ENCODE measurements at regions not wholly inside any gene's neighbourhood (a gene's known extent, or its start where the extent isn't known, plus 50 kb on each side); places are given as distances from the start of the nearest gene placed in this dataset.

DNA sequence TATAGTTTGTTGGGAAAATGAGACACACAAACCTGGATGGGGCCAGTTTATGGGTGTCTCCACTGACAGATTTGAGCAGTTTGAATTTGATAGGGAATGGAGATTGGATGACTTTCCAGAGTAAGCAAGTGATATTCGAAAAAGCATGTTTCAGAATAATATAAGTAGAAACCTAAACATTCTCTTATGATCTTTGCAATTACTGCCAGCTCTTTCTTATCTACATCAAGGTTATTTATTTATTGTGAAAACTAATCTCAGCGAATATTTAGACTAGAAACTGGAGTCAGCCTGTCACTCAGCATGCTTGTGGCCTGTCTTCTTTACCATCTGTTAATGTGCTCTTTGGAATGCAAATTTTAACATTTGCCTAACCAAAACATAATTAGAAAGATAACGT, 57.8 kb upstream of the SPPL2A start:
- Mint-ChIP-seq H3K9me3 (no peaks in the 10 kb centered on the region), H3K4me3 (no peak overlapping the region), H3K27me3 (ENCODE audit: low read depth) (no peaks in the 10 kb centered on the region), H3K27ac (no peak overlapping the region), H3K4me1 (peaks cover 5% of the 10 kb centered on the region), H3K36me3 (ENCODE audit: low read depth) (no peaks in the 10 kb centered on the region)
- TF ChIP-seq, protein P1, sequence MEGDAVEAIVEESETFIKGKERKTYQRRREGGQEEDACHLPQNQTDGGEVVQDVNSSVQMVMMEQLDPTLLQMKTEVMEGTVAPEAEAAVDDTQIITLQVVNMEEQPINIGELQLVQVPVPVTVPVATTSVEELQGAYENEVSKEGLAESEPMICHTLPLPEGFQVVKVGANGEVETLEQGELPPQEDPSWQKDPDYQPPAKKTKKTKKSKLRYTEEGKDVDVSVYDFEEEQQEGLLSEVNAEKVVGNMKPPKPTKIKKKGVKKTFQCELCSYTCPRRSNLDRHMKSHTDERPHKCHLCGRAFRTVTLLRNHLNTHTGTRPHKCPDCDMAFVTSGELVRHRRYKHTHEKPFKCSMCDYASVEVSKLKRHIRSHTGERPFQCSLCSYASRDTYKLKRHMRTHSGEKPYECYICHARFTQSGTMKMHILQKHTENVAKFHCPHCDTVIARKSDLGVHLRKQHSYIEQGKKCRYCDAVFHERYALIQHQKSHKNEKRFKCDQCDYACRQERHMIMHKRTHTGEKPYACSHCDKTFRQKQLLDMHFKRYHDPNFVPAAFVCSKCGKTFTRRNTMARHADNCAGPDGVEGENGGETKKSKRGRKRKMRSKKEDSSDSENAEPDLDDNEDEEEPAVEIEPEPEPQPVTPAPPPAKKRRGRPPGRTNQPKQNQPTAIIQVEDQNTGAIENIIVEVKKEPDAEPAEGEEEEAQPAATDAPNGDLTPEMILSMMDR (IDR thresholded peaks at IDR 0.05; ENCODE audit: unreplicated experiment in 3 of 3), result no peak

DNA sequence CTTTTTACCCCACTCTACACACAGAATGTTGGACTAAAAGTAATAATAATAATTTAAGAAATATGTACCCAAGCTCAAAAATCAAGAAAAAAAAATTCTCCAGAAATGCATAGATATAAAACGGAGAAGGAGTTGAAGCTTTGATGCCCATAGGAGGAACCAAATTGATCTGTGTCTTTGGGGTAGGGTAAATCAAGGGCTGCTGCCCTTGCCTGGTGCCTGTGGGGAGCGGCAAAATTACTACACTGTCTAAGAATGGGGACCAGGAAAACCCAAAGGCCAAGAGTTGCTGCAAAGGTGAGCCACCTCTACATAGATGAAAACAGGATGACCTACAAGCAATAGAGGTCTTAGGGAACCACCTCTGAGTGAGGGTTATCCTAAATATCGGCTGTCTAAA, 56.0 kb upstream of the SPPL2A start:
- no peak overlapping the region for H3K27ac Mint-ChIP-seq
- no peaks in the 10 kb centered on the region for H3K9me3 Mint-ChIP-seq
- H3K4me1 Mint-ChIP-seq, result peaks cover 5% of the 10 kb centered on the region
- TF ChIP-seq, protein P1 (IDR thresholded peaks at IDR 0.05; ENCODE audit: unreplicated experiment in 3 of 3), result no peak
- H3K36me3 Mint-ChIP-seq (ENCODE audit: low read depth), result no peaks in the 10 kb centered on the region
- no peaks in the 10 kb centered on the region for H3K27me3 Mint-ChIP-seq (ENCODE audit: low read depth)
- H3K4me3 Mint-ChIP-seq, result no peak overlapping the region

DNA sequence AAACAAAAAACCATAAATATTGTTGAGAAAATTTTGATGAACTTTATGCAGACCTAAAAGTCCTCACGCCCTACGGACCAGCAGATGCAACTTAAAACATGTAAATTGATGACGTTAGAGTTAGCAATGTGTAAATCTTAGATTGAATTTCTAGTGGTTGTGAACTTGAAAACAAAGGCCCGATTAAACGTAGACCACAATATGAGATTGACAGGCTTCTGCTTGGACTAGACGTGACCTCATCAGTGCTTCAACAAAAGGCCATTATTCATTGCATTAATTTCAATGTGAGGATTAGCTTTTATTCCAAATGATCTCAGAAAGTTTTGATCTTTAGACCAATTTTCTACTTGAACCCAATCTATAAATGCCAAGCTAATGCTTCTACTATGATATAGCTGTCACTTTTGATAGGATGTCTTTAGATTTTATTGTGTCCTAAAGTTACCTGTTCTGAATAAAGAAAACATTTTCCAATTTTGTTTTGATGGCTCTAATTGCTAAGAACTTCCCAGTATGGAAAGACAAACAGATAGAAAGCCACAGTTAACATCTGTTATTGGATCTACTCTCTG, 55.4 kb upstream of the SPPL2A start:
- Mint-ChIP-seq H3K4me1 (peaks cover 5% of the 10 kb centered on the region), H3K36me3 (ENCODE audit: low read depth) (no peaks in the 10 kb centered on the region), H3K4me3 (no peak overlapping the region), H3K9me3 (no peaks in the 10 kb centered on the region), H3K27me3 (ENCODE audit: low read depth) (no peaks in the 10 kb centered on the region), H3K27ac (no peak overlapping the region)
- TF ChIP-seq, protein P1 (IDR thresholded peaks at IDR 0.05; ENCODE audit: unreplicated experiment in 3 of 3), result no peak

DNA sequence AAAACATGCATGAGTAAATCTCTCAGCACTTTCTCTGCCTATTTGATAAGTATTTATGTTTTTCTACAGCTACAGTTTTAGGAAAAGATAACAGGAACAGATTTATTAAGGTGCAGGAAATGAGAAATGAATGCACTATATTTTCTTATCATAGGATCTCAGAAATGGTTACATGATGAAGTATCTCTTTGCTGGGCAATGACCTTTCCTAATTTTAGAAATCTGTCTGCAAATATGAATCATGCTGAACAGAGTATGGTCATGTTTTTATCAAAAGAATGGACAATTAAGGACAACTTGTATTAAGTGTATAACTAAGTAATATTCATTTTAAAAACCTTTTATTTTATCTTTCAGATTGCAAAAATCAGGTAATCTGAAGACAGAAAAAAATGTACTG, 53.8 kb upstream of the SPPL2A start:
- Mint-ChIP-seq H3K27me3 (ENCODE audit: low read depth) (no peaks in the 10 kb centered on the region), H3K4me1 (peaks cover 5% of the 10 kb centered on the region), H3K36me3 (ENCODE audit: low read depth) (no peaks in the 10 kb centered on the region), H3K9me3 (no peaks in the 10 kb centered on the region), H3K27ac (peak overlapping the region in 2 of 3 experiments; percentile 23 to 49), H3K4me3 (no peak overlapping the region)
- TF ChIP-seq, protein P1 (IDR thresholded peaks at IDR 0.05; ENCODE audit: unreplicated experiment in 3 of 3), result no peak

DNA sequence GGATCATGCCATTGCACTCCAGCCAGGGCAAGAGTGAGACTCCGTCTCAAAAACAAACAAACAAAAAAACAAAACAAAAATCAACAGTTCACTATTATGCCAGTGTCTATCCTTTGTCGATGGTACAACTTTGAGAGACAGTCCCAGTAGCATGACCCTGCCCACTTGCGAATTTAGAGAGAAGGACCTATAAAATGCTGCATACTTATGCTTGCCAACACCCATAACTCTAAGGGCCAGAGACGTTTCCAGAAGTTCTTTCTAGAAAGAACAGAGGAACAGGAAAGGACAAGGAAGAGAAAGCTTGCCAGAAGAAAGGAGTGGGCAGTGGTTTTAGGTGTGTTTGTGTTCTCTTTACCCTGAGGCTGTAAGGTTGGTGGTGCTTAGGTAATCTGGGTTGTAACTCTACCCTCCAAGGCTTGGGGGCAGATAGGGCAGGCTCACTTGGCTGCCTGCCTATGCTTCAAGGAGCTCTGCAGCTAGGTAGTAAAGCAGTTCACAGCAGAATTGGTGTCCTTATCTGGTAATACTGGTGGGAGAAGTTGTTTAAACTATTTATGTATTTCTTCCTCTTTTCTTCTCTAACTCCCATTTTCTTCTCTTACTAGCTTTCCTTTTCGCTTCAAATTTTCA, 50.6 kb upstream of the SPPL2A start:
- Mint-ChIP-seq H3K9me3 (no peaks in the 10 kb centered on the region), H3K27me3 (ENCODE audit: low read depth) (no peaks in the 10 kb centered on the region), H3K27ac (no peak overlapping the region), H3K36me3 (ENCODE audit: low read depth) (no peaks in the 10 kb centered on the region), H3K4me1 (peaks cover 5% of the 10 kb centered on the region), H3K4me3 (no peak overlapping the region)
- TF ChIP-seq, protein P1 (IDR thresholded peaks at IDR 0.05; ENCODE audit: unreplicated experiment in 3 of 3), result no peak

Data from nephron (organoid).